H1 (cell line): ENCODE measurements at regions not wholly inside any gene's neighbourhood (a gene's known extent, or its start where the extent isn't known, plus 50 kb on each side); places are given as distances from the start of the nearest gene placed in this dataset.

Experiments used
- CTCF ChIA-PET: fragments of 300-600 bp; sonication (Branson Sonifier 250); formaldehyde crosslinking; loops from one replicate; lab custom pipeline; 2021; ENCODE audit not compliant: partially characterized antibody; lab: Charles Lee
- POLR2A ChIA-PET: fragments of 300-600 bp; sonication (Branson Sonifier 250); formaldehyde crosslinking; loops from one replicate; lab custom pipeline; 2021; ENCODE audit warnings: inconsistent platforms; ENCODE audit not compliant: partially characterized antibody; lab: Charles Lee
- DNase-seq, 2 experiments: peaks; one replicate each; pipeline versions ENCODE4 v3.0.0 to v3.0.0-alpha.2; 2010 to 2022; ENCODE audit warnings: low spot score in 2 of 2, low read depth in 1 of 2, mixed read lengths in 1 of 2
- FAIRE-seq: peaks from 2 replicates; lab custom pipeline; 2011; peaks lifted over from hg19 to GRCh38; lab: Jason Lieb, UNC
- H2AFZ ChIP-seq: 2 replicates; pipeline ENCODE4 v1.8.1; 2012; ENCODE audit warnings: low read length, inconsistent platforms
- H2AK5ac ChIP-seq: 2 replicates; pipeline ENCODE4 v1.6.1; 2013; ENCODE audit warnings: low read depth, low read length
- H2BK120ac ChIP-seq: replicated peaks from 2 replicates; pipeline ENCODE3; 2013; ENCODE audit warnings: low read depth, low read length, inconsistent platforms
- H2BK12ac ChIP-seq: 2 replicates; pipeline ENCODE4 v1.6.1; 2013; ENCODE audit warnings: low read depth, low read length
- H2BK15ac ChIP-seq: 2 replicates; pipeline ENCODE4 v1.6.1; 2013; ENCODE audit warnings: low read length
- H2BK20ac ChIP-seq: 2 replicates; pipeline ENCODE4 v1.6.1; 2013; ENCODE audit warnings: low read length
- H2BK5ac ChIP-seq: 2 replicates; pipeline ENCODE4 v1.6.1; 2013; ENCODE audit warnings: low read depth, low read length
- H3K14ac ChIP-seq: 2 replicates; pipeline ENCODE4 v1.6.1; 2013; ENCODE audit warnings: inconsistent platforms; ENCODE audit not compliant: insufficient read length
- H3K18ac ChIP-seq: 2 replicates; pipeline ENCODE4 v1.6.1; 2013; ENCODE audit warnings: low read length; ENCODE audit errors: extremely low read depth
- H3K23ac ChIP-seq: 2 replicates; pipeline ENCODE4 v1.6.1; 2013; ENCODE audit warnings: inconsistent platforms; ENCODE audit not compliant: insufficient read length
- H3K23me2 ChIP-seq: 2 replicates; pipeline ENCODE4 v1.6.1; 2013; ENCODE audit warnings: low read depth, low read length
- H3K27ac ChIP-seq: 2 replicates; pipeline ENCODE4 v1.6.1; 2011; ENCODE audit warnings: low read depth, low read length, inconsistent platforms
- H3K27me3 ChIP-seq, 4 experiments: replicated peaks in 1 of 4; 1 replicate in 1 of 4; 2 replicates in 3 of 4; pipeline versions ENCODE4 v1.6.1 to v1.8.1; 2011 to 2013; ENCODE audit warnings: low read length in 3 of 4, mild to moderate bottlenecking in 3 of 4, inconsistent platforms in 2 of 4, mixed read lengths in 2 of 4, moderate library complexity in 1 of 4; ENCODE audit not compliant: control insufficient read depth in 3 of 4, insufficient read depth in 3 of 4; ENCODE audit errors: extremely low read depth in 1 of 4
- H3K36me3 ChIP-seq, 4 experiments: 2 replicates each; pipeline versions ENCODE4 v1.6.1 to v1.8.1; 2011 to 2013; ENCODE audit warnings: mild to moderate bottlenecking in 4 of 4, low read length in 3 of 4, moderate library complexity in 2 of 4, control low read depth in 1 of 4, inconsistent platforms in 1 of 4; ENCODE audit not compliant: insufficient read depth in 4 of 4, control insufficient read depth in 2 of 4
- H3K4ac ChIP-seq: replicated peaks from 2 replicates; pipeline ENCODE3; 2013; ENCODE audit warnings: low read length, low read depth, mixed read lengths, inconsistent platforms; ENCODE audit not compliant: insufficient read length
- H3K4me1 ChIP-seq, 4 experiments: replicated peaks in 1 of 4; 1 replicate in 1 of 4; 2 replicates in 3 of 4; pipeline versions ENCODE4 v1.6.1 to v1.8.1; 2011 to 2013; ENCODE audit warnings: low read length in 3 of 4, inconsistent platforms in 2 of 4, mixed read lengths in 1 of 4; ENCODE audit not compliant: insufficient read depth in 4 of 4, control insufficient read depth in 3 of 4
- H3K4me2 ChIP-seq, 2 experiments: 2 replicates each; pipeline versions ENCODE4 v1.6.1 to v1.8.1; 2011 to 2013; ENCODE audit warnings: low read depth in 2 of 2, low read length in 2 of 2, control low read depth in 1 of 2, inconsistent platforms in 1 of 2, mild to moderate bottlenecking in 1 of 2; ENCODE audit not compliant: insufficient read depth in 1 of 2
- H3K4me3 ChIP-seq, 4 experiments: fragments of 200-600, 300-600 bp in 1 of 4; sonication (generic), shearing (Covaris generic), sonication (Bioruptor Twin) in 1 of 4; 2 replicates each; pipeline versions ENCODE4 v1.5.1 to v1.8.1; 2011 to 2016; ENCODE audit warnings: low read length in 4 of 4, low read depth in 3 of 4, control low read depth in 2 of 4, inconsistent platforms in 2 of 4, mild to moderate bottlenecking in 2 of 4, mixed read lengths in 1 of 4, moderate library complexity in 1 of 4; ENCODE audit not compliant: insufficient read depth in 2 of 4; ENCODE audit errors: extremely low read depth in 1 of 4
- H3K56ac ChIP-seq: replicated peaks from 2 replicates; pipeline ENCODE3; 2013; ENCODE audit warnings: low read depth, mild to moderate bottlenecking, mixed read lengths, low read length, inconsistent platforms; ENCODE audit not compliant: insufficient read length
- H3K79me1 ChIP-seq: 2 replicates; pipeline ENCODE4 v1.6.1; 2013; ENCODE audit warnings: low read depth, low read length, control low read depth
- H3K79me2 ChIP-seq, 2 experiments: 2 replicates each; pipeline versions ENCODE4 v1.6.1 to v1.8.1; 2012 to 2013; ENCODE audit warnings: low read length in 2 of 2, mild to moderate bottlenecking in 2 of 2, inconsistent platforms in 1 of 2; ENCODE audit not compliant: insufficient read depth in 2 of 2, control insufficient read depth in 1 of 2
- H3K9ac ChIP-seq, 4 experiments: replicated peaks in 1 of 4; 1 replicate in 1 of 4; 2 replicates in 3 of 4; pipeline versions ENCODE4 v1.6.1 to v1.8.1; 2011 to 2013; ENCODE audit warnings: low read depth in 3 of 4, low read length in 3 of 4, control low read depth in 2 of 4, mild to moderate bottlenecking in 2 of 4, moderate library complexity in 2 of 4, inconsistent platforms in 1 of 4; ENCODE audit errors: extremely low read depth in 1 of 4
- H3K9me3 ChIP-seq, 2 experiments: 2 replicates each; pipeline versions ENCODE4 v1.6.1 to v1.8.1; 2012 to 2013; ENCODE audit warnings: mild to moderate bottlenecking in 2 of 2, moderate library complexity in 2 of 2, control low read depth in 1 of 2, inconsistent platforms in 1 of 2, low read depth in 1 of 2, low read length in 1 of 2, mixed read lengths in 1 of 2; ENCODE audit not compliant: insufficient read depth in 2 of 2
- H4K20me1 ChIP-seq, 2 experiments: replicated peaks in 1 of 2; 2 replicates each; pipeline versions ENCODE3 to v1.8.1; 2011 to 2013; ENCODE audit warnings: inconsistent platforms in 2 of 2, low read length in 2 of 2, mild to moderate bottlenecking in 1 of 2; ENCODE audit not compliant: insufficient read depth in 2 of 2, control insufficient read depth in 1 of 2
- H4K5ac ChIP-seq: 2 replicates; pipeline ENCODE4 v1.6.1; 2013; ENCODE audit warnings: low read length, low read depth, mixed read lengths, inconsistent platforms; ENCODE audit not compliant: insufficient read length
- H4K8ac ChIP-seq: 2 replicates; pipeline ENCODE4 v1.8.0; 2013; ENCODE audit warnings: mild to moderate bottlenecking, moderate library complexity, low read length, inconsistent platforms; ENCODE audit not compliant: insufficient read depth; ENCODE audit errors: extremely low read depth
- H4K91ac ChIP-seq: replicated peaks from 2 replicates; pipeline ENCODE3; 2013; ENCODE audit warnings: low read length, mixed read lengths, inconsistent platforms; ENCODE audit not compliant: insufficient read length
- ATF2 ChIP-seq: IDR thresholded peaks from 2 replicates; pipeline ENCODE4 v1.6.1; 2012; ENCODE audit warnings: low read length, inconsistent platforms
- CTBP2 ChIP-seq: IDR thresholded peaks from 2 replicates; pipeline ENCODE4 v1.7.0; 2011; ENCODE audit warnings: borderline replicate concordance, mild to moderate bottlenecking, moderate library complexity, mixed read lengths, low read length; ENCODE audit not compliant: insufficient read depth, insufficient read length
- RXRA ChIP-seq: IDR thresholded peaks from 2 replicates; pipeline ENCODE4 v1.6.1; 2011; ENCODE audit warnings: low read depth, mild to moderate bottlenecking, low read length, moderate library complexity; ENCODE audit not compliant: insufficient read depth
- WGBS, 2 experiments: shearing (Covaris generic) in 1 of 2; methylation state at CpG; one replicate each; pipeline versions ENCODE4 v1.1.6 to v1.1.7; 2013 to 2015; ENCODE audit warnings: low lambda C conversion rate in 2 of 2, mixed read lengths in 2 of 2, inconsistent platforms in 1 of 2, low coverage in 1 of 2, missing lambda C conversion rate in 1 of 2; ENCODE audit not compliant: insufficient replicate concordance in 2 of 2, insufficient coverage in 1 of 2, insufficient read length in 1 of 2; ENCODE audit errors: extremely low coverage in 1 of 2, missing lambda C conversion rate in 1 of 2; 5-methylcytosine and 5-hydroxymethylcytosine counted together

GRCh38 chr2:150663143-150663542 lies 175.7 kb upstream of the RND3 start:
- Histone ChIP-seq H2BK120ac (no peak overlapping the region), H3K9me3 (peaks cover 13 to 20% of the 10 kb centered on the region in 2 experiments), H2BK5ac (no peak overlapping the region), H3K23ac (no peak overlapping the region), H2AK5ac (no peak overlapping the region), H3K4ac (no peak overlapping the region), H3K79me2 (no peaks in the 10 kb centered on the region), H2BK12ac (no peak overlapping the region), H2BK15ac (no peak overlapping the region), H3K4me3 (no peak overlapping the region), H4K91ac (no peak overlapping the region), H3K56ac (no peak overlapping the region), H3K27ac (no peak overlapping the region), H2BK20ac (no peak overlapping the region), H3K4me1 (no peaks in the 10 kb centered on the region), H3K79me1 (no peaks in the 10 kb centered on the region), H2AFZ (no peak overlapping the region), H3K9ac (no peak overlapping the region), H4K5ac (no peak overlapping the region), H3K14ac (no peak overlapping the region), H4K20me1 (no peaks in the 10 kb centered on the region), H3K18ac (no peak overlapping the region), H3K23me2 (no peaks in the 10 kb centered on the region), H3K36me3 (no peaks in the 10 kb centered on the region; a peak in 2 of 8 replicates), H3K27me3 (no peaks in the 10 kb centered on the region), H4K8ac (no peak overlapping the region), H3K4me2 (no peak overlapping the region)
- WGBS, 2 experiments: 86% methylated on average over 1 of the region's 1 CpG; no CpG with 5 or more reads in 1 of the 2 experiments
- no peak for TF ChIP-seq CTBP2
- TF ChIP-seq ATF2: no peak
- TF ChIP-seq RXRA: no peak
- FAIRE-seq (no peak), DNase-seq (no peak)
- CTCF ChIA-PET: no interaction called here
- POLR2A ChIA-PET: no interaction called here
